Amygdala (tissue), 56 donors: ENCODE measurements at regions not wholly inside any gene's neighbourhood (a gene's known extent, or its start where the extent isn't known, plus 50 kb on each side); places are given as distances from the start of the nearest gene placed in this dataset.

Experiments used
- DNase-seq, 56 donors: peaks; one replicate each; lab custom pipeline; 2025; lab: John Stamatoyannopoulos, UW

GRCh38 chr2:145961846-145962245 lies 1441.9 kb upstream of the ZEB2 start:
- no peak for DNase-seq

DNA sequence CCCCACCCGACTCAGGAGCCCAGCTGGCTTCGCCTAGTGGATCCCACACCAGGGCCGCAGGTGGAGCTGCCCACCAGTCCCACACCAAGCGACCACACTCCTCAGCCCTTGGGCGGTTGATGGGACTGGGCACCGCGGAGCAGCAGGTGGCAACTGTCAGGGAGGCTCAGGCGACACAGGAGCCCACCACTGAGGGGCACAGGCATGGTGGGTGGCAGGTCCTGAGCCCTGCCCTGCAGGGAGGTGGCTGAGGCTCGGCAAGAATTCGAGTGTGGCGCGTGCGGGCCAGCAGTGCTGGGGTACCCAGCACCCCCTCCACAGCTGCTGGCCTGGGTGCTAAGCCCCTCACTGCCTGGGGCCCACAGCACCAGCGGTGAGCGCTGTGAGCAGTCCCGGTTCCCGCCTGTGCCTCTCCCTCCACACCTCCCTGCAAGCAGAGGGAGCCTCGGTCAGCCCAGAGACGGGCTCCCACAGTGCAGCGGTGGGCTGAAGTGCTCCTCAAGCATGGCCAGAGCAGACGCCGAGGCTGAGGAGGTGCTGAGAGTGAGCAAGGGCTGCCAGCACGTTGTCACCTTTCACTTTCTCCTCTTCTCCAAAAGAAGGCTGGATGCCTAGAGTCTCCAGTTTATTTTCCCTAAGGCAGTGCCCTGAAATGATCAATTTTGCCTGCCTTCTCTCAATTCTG lies 1440.7 kb upstream of the ZEB2 start:
- DNase-seq = no peak

GRCh38 chr2:145958611-145959010 lies 1438.7 kb upstream of the ZEB2 start:
- no peak for DNase-seq

GRCh38 chr2:145957929-145958328 lies 1438.0 kb upstream of the ZEB2 start:
- DNase-seq = no peak

DNA sequence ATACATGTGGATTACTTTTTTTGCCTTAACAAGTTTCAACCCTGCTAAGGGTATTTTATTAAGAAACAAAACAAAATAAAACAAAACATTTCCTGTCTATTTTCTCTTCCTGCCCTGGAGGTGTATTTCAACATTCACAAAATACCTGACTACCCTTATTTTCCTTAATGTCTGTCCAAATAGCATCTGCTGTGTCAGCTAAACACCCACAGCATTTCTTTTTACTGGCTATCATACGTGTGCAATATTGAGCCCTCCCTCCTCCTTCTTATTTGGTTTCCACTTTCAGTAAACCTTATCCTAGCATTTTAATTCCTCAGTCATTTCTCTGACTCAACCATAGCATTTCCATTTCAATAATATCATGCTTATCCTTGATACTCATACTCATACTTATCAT lies 1420.0 kb upstream of the ZEB2 start:
- DNase-seq = no peak

- DNase-seq = no peak
These were observed 1415.1 kb upstream of the ZEB2 start for GRCh38 chr2:145935016-145935415.

DNA sequence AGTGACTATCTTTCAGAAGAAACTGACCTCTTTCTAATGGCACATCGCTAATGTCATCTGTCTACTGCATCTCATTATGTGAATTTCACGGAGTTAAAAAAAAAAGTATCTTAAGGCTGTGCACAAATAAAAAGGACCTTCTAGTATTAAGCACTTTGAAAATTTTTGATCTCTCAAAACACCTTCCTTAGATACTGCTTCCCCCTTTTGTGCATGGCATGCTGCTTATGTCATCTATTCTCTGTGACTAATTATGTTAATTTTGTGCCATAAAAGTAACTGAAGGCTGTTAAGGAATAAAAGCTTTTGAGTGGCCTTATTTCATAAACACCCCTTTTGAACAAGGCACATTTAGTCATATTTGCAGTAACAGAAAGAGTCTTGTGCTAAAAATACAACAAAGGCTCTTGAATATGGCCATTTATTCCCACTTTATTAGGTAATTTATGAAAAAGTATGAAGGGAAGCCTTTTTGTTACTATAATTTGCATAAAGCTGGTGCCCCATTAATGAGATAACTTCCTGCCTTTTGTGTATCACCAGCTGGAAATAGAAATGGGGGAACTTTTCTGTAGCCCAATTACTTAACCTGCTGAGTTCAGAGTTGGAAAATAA lies 1412.0 kb upstream of the ZEB2 start:
- no peak for DNase-seq

DNA sequence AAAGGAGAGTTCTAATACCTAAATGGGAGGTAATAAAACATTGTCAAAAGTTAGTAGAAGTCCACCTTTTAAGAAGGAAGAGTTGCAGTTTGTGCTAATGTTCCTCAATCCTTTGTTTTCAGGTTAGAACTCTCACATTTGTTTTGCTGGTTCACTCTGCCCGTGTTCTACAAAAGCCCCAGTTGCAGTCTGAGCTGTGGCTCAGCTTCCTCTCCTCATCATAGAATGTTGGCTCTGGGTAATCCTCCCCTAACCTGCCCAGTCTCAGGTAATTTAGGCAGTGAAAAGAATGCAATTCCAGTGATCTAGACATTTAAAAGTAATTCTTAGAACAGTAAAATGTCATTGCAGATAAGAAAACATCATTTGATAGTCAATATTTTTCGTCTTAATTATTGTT lies 1410.4 kb upstream of the ZEB2 start:
- no peak for DNase-seq

DNA sequence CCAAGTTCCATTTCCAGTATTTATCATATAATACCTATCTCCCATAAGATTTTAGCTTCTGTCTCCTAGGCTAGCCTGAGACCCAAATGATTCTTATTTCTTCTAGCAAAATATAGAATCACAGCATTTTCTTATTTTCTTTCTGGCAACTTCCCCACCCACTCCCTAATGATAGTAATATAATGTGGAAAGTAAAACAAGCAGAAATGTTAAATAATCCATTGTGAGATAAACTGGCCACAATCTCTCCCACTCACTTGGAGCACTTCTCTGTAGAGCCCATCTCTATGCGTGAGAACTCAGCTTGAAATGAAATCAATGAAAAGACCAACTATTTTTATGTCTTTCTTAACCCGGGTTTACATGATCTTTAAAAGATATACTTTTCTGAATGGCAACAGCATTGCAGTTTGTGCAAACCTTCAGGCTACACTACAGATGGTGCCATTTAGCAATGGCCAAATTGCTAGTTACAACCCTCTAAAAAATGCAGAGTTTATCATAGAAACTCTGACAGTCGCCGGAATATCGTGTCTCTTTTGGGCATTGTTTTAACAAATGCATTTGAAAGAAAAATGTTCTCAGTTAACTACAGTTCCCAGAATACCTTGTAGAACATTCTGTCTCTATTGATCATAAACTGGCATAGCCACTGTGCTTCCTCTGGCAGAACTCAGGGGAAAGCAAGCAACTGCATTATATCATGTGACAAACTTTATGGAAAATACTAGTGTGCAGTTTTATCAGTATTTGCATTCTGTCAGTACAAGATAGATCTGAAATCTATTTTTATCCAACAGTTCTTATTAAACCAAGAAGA lies 1407.4 kb upstream of the ZEB2 start:
- DNase-seq = no peak

DNA sequence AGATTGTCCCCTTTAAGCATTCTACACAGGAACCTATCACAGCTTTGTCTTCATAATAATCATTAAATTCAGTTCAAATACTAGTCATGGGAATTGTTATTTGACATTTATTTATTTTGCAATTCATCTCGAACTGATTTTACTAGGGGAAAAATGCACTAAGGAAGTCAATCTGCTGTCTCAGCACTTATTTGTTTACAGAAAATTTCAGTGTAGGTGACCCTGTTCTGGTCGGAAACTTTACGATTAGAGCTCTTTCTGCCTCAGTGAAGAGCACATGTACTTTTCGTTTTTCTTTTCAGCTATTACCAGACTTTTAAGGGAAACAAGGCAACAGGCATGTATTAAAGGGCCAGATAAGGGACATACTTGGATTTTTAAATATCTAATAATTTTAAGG lies 1405.7 kb upstream of the ZEB2 start:
- DNase-seq = no peak

DNA sequence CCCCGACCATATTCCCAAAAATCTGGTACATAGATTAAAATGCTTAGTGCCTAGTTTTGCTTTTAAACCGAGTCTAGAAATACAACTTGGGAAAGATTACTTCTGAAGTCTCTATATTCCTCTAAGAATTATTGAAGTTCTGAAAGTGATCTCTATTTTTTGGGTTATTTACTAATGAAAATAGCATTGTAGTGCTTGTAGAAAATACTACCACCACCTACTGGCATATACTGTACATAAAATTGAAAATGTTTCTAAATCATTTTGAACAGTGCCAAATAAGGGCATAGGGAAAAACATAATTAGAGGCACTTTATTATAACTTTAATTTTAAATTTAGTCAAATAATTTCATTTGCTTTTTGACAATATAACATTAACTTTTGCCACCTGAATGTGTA lies 1399.6 kb upstream of the ZEB2 start:
- no peak for DNase-seq

DNA sequence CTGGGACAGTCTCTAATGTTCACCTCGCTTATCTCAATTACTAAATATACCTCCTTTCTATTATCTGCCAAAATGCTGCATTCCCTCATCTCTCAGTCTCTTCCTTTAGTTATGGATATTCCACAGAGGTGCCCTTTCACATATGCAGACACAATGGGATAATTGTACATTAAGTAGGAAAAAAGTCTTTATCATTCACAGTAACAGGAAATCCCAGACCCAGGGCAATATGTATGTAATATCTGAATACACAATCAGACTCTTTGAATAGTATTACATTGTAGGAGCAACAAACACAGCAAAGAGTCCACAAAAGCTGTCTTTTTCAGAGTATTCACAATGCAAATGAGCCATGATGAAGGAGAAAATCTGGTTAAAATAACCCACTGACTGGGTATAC lies 1399.0 kb upstream of the ZEB2 start:
- no peak for DNase-seq

DNA sequence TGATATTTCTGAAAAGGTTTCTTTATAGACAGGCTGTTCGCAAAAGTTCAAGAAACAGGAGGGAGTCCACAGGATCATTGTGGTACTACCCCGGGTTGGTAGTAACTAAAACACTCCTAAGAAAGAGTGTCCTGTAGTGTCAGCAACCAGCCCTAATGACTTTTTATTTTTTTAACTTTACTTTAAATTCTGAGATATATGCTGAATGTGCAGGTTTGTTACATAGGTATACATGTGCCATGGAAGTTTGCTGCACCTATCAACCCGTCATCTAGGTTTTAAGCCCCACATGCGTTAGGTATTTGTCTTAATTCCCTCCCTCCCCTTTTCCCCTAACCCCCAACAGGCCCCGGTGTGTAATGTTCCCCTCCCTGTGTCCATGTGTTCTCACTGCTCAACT lies 1396.9 kb upstream of the ZEB2 start:
- DNase-seq = no peak

GRCh38 chr2:145914716-145915115 lies 1394.8 kb upstream of the ZEB2 start:
- no peak for DNase-seq

GRCh38 chr2:145910416-145910815 lies 1390.5 kb upstream of the ZEB2 start:
- DNase-seq = no peak

- DNase-seq = no peak
These were observed 1389.8 kb upstream of the ZEB2 start for GRCh38 chr2:145909766-145910165.

DNA sequence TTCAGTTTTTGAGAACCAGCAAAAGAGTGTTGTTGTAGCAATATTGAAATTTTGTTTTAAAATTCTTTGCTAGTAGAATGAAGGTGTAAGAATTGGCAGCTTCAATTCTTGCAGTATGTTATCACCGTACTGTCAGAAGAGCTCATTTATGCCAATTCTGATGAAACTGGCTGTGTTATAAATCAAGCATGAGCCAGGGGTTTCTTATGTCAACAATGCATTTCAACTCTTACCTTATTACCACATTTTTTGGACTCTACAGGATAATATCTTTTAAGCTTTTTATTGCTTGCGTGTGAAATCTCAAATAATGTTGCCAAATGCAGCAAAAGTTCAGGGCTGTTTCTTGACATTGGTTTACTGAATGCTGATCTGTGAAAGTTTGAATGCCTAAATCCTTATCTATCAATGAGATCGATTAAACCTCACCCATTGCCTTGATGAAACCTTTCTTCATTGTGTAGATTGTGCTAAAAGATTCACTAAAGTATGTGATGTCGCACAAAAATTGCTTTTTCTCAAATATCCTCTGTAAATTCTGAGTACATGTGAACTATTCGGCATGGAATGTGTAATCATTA lies 1389.3 kb upstream of the ZEB2 start:
- no peak for DNase-seq

GRCh38 chr2:145906354-145906753 lies 1386.4 kb upstream of the ZEB2 start:
- DNase-seq = no peak

GRCh38 chr2:145905371-145905770 lies 1385.5 kb upstream of the ZEB2 start:
- DNase-seq = no peak

GRCh38 chr2:145897151-145897550 lies 1377.2 kb upstream of the ZEB2 start:
- no peak for DNase-seq

GRCh38 chr2:145887915-145888314 lies 1368.0 kb upstream of the ZEB2 start:
- no peak for DNase-seq
